ENCODE measurements at regions not wholly inside any gene's neighbourhood (a gene's known extent, or its start where the extent isn't known, plus 50 kb on each side); places are given as distances from the start of the nearest gene placed in this dataset.

DNA sequence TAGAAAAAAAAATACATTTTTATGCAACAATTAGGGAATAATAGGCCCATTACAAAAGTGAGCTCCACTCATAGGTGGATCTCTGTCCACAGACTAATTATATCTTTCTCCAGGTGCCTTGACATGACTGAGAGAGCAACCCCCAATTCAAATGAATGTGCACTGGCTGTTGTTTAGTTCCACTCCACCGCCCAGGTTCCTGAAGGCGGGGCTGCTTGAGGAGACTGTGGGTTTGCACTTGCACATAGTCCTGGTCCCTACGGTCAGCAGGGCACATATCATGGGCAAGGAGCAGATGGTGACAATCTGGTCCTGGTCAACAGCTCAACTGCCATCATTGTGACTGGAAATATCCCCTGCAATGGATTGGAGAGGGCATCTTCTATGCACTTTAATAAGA, 195.6 kb upstream of the PWP1 start:
- TF ChIP-seq, protein P1, sequence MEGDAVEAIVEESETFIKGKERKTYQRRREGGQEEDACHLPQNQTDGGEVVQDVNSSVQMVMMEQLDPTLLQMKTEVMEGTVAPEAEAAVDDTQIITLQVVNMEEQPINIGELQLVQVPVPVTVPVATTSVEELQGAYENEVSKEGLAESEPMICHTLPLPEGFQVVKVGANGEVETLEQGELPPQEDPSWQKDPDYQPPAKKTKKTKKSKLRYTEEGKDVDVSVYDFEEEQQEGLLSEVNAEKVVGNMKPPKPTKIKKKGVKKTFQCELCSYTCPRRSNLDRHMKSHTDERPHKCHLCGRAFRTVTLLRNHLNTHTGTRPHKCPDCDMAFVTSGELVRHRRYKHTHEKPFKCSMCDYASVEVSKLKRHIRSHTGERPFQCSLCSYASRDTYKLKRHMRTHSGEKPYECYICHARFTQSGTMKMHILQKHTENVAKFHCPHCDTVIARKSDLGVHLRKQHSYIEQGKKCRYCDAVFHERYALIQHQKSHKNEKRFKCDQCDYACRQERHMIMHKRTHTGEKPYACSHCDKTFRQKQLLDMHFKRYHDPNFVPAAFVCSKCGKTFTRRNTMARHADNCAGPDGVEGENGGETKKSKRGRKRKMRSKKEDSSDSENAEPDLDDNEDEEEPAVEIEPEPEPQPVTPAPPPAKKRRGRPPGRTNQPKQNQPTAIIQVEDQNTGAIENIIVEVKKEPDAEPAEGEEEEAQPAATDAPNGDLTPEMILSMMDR (conservative IDR thresholded peaks at IDR 0.05; ENCODE audit: low read depth, low read length), result no peak
- TF ChIP-seq EZH2 (IDR thresholded peaks at IDR 0.05; ENCODE audit: low read length, unreplicated experiment), result no peak
- no peak for TF ChIP-seq EZH2phosphoT487 (IDR thresholded peaks at IDR 0.05; ENCODE audit: borderline replicate concordance, low read length)

All from PC-3 (cell line).